ENCODE measurements at regions not wholly inside any gene's neighbourhood (a gene's known extent, or its start where the extent isn't known, plus 50 kb on each side); places are given as distances from the start of the nearest gene placed in this dataset.
"Not testable (repeated sequence)": the region's sequence is repeated elsewhere in the genome, so short reads cannot be mapped to it uniquely, and the experiment has no call there.

DNA sequence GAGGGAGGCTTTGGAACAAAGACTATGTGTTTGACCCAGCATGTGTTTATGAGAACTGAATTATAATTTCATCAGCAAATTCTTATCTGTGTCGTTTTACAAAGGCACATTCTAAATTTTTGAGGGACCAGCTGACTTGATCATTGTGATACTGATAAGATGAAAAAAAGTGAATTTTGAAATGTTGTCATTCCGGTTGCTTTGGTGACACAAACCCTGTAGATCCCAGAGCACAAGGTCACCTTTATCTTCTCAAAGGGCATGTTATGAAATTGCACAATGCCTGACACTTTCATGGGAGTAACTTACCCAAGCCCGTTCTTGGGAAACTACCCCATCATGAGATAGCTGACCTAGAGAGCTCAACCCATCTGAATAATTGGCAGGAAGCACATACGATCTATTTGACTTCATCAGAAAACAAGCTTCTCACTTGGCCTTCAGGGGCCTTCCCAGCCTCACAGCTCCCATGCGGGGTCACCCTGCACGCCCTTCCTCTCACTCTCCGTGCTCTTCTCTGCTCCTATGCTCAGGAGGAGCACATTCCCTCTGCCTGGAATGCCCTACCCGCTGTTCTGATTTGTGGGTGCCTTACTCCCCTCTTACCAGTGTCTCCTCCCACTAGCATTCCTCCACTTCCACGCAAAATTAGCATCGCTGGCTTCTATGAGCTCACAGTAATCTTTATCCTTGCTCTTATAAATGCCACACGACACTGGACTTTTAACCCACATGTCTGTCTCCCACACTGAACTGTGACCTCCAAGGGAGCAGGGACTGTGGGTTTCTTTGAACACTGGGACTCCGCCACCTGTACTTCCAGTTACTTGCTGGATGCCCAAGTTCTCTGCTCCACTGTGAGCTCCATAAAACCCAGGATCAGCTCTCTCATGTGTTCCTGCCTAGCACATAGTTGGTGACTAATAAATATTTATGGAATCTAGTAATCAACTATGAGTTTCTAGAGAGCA lies 555.8 kb upstream of the ID2 start:
- H3K9ac ChIP-seq (ENCODE audit: low read depth, low read length, poor library complexity, severe bottlenecking) = no peak overlapping the region
- H3K9me2 ChIP-seq (replicated peaks; ENCODE audit: low read depth, low read length) = no peaks in the 10 kb centered on the region
- H4K20me1 ChIP-seq (ENCODE audit: insufficient read depth, low read length, poor library complexity, severe bottlenecking) = no peaks in the 10 kb centered on the region
- H3K9me3 ChIP-seq (ENCODE audit: insufficient read depth, low read depth, low read length) = no peaks in the 10 kb centered on the region
- no peaks in the 10 kb centered on the region for H3F3A ChIP-seq (ENCODE audit: low read depth)
- no peaks in the 10 kb centered on the region for H3K79me2 ChIP-seq (ENCODE audit: insufficient read depth, low read length)
- no peak overlapping the region for H2AFZ ChIP-seq (ENCODE audit: low read length)
- H3K27me3 ChIP-seq (ENCODE audit: insufficient read depth, low read length, poor library complexity, severe bottlenecking) = no peaks in the 10 kb centered on the region
- no peak overlapping the region for H3K4me2 ChIP-seq (ENCODE audit: low read depth, low read length, poor library complexity, severe bottlenecking)
- H3K4me3 ChIP-seq (ENCODE audit: low read length, poor library complexity, severe bottlenecking) = no peak overlapping the region
- TF ChIP-seq, protein P1, sequence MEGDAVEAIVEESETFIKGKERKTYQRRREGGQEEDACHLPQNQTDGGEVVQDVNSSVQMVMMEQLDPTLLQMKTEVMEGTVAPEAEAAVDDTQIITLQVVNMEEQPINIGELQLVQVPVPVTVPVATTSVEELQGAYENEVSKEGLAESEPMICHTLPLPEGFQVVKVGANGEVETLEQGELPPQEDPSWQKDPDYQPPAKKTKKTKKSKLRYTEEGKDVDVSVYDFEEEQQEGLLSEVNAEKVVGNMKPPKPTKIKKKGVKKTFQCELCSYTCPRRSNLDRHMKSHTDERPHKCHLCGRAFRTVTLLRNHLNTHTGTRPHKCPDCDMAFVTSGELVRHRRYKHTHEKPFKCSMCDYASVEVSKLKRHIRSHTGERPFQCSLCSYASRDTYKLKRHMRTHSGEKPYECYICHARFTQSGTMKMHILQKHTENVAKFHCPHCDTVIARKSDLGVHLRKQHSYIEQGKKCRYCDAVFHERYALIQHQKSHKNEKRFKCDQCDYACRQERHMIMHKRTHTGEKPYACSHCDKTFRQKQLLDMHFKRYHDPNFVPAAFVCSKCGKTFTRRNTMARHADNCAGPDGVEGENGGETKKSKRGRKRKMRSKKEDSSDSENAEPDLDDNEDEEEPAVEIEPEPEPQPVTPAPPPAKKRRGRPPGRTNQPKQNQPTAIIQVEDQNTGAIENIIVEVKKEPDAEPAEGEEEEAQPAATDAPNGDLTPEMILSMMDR (conservative IDR thresholded peaks at IDR 0.05; ENCODE audit: low read length) = no peak
- no peak for TF ChIP-seq EZH2phosphoT487 (IDR thresholded peaks at IDR 0.05; ENCODE audit: borderline replicate concordance)
- H3K4me1 ChIP-seq (ENCODE audit: insufficient read depth, low read length, poor library complexity, severe bottlenecking) = no peaks in the 10 kb centered on the region
- no peaks in the 10 kb centered on the region for H3K36me3 ChIP-seq (ENCODE audit: insufficient read depth, low read length)

DNA sequence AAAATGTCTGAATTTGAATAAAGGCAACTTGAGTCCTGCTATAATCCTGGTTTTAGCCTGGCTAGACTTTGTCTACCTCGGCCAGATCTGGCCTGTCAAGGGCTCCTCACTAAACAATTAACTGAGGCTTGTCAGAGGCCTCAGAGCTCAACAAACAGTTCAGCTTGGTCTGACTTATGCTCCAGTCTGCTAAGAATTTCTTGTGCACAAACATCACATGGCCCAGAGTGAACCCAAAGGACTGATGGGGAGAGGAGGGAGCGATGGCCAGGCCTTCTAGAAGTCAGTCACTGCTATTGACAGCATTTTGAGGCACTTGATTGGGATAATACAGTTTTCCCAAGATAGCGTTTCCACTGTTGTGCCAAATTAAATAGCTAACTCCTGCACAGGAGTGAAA lies 555.1 kb upstream of the ID2 start:
- H3K79me2 ChIP-seq (ENCODE audit: insufficient read depth, low read length) = no peaks in the 10 kb centered on the region
- H3K27me3 ChIP-seq (ENCODE audit: insufficient read depth, low read length, poor library complexity, severe bottlenecking) = no peaks in the 10 kb centered on the region
- H3K9me3 ChIP-seq (ENCODE audit: insufficient read depth, low read depth, low read length) = no peaks in the 10 kb centered on the region
- no peak overlapping the region for H3K9ac ChIP-seq (ENCODE audit: low read depth, low read length, poor library complexity, severe bottlenecking)
- H3K9me2 ChIP-seq (replicated peaks; ENCODE audit: low read depth, low read length) = no peaks in the 10 kb centered on the region
- no peak overlapping the region for H3K4me3 ChIP-seq (ENCODE audit: low read length, poor library complexity, severe bottlenecking)
- no peaks in the 10 kb centered on the region for H4K20me1 ChIP-seq (ENCODE audit: insufficient read depth, low read length, poor library complexity, severe bottlenecking)
- no peak overlapping the region for H3K4me2 ChIP-seq (ENCODE audit: low read depth, low read length, poor library complexity, severe bottlenecking)
- H3K4me1 ChIP-seq (ENCODE audit: insufficient read depth, low read length, poor library complexity, severe bottlenecking) = no peaks in the 10 kb centered on the region
- no peak for TF ChIP-seq EZH2phosphoT487 (IDR thresholded peaks at IDR 0.05; ENCODE audit: borderline replicate concordance)
- TF ChIP-seq, protein P1 (conservative IDR thresholded peaks at IDR 0.05; ENCODE audit: low read length) = no peak
- no peaks in the 10 kb centered on the region for H3F3A ChIP-seq (ENCODE audit: low read depth)
- H2AFZ ChIP-seq (ENCODE audit: low read length) = no peak overlapping the region
- no peaks in the 10 kb centered on the region for H3K36me3 ChIP-seq (ENCODE audit: insufficient read depth, low read length)

DNA sequence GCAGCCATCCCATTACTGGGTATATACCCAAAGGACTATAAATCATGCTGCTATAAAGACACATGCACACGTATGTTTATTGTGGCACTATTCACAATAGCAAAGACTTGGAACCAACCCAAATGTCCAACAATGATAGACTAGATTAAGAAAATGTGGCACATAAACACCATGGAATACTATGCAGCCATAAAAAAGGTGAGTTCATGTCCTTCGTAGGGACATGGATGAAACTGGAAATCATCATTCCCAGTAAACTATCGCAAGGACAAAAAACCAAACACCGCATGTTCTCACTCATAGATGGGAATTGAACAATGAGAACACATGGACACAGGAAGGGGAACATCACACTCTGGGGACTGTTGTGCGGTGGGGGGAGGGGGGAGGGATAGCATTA lies 550.4 kb upstream of the ID2 start:
- not testable (repeated sequence) for H3K4me2 ChIP-seq (ENCODE audit: low read depth, low read length, poor library complexity, severe bottlenecking); H3K79me2 ChIP-seq (ENCODE audit: insufficient read depth, low read length)
- H3K4me1 ChIP-seq (ENCODE audit: insufficient read depth, low read length, poor library complexity, severe bottlenecking) = peaks cover 23% of the 10 kb centered on the region

More for the DNA sequence above, 550.4 kb upstream of the ID2 start:
- not testable (repeated sequence) for H3K9me2 ChIP-seq (replicated peaks; ENCODE audit: low read depth, low read length); H3K4me3 ChIP-seq (ENCODE audit: low read length, poor library complexity, severe bottlenecking); H2AFZ ChIP-seq (ENCODE audit: low read length); H3K36me3 ChIP-seq (ENCODE audit: insufficient read depth, low read length); H3F3A ChIP-seq (ENCODE audit: low read depth); H3K27me3 ChIP-seq (ENCODE audit: insufficient read depth, low read length, poor library complexity, severe bottlenecking); H3K9ac ChIP-seq (ENCODE audit: low read depth, low read length, poor library complexity, severe bottlenecking); H4K20me1 ChIP-seq (ENCODE audit: insufficient read depth, low read length, poor library complexity, severe bottlenecking); H3K9me3 ChIP-seq (ENCODE audit: insufficient read depth, low read depth, low read length)

Data from Loucy (cell line).